Right kidney (tissue), 1 donor: ENCODE measurements at regions not wholly inside any gene's neighbourhood (a gene's known extent, or its start where the extent isn't known, plus 50 kb on each side); places are given as distances from the start of the nearest gene placed in this dataset.

ENCODE experiments used
- DNase-seq: peaks from one replicate; pipeline ENCODE4 v3.0.0-alpha.2; 2016

DNA sequence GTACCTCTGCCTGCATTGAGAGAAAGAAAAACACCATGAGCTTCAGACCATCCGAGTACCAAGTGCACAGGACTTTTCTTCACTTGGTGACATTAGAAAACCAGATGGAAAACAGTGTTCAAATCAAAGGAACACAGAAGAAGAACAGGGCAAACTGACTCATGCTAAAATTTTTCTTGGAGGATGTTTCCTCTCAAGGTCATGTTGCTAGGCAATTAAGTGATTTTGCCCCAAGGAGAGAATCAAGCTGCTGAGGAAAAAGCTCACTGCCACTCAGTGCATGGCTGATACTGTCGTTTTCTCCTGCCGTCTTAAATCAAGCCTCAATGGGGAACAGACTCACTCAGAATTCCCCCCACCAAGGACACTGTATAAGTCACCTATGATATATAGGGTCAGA, 57.9 kb upstream of the SIMC1 start:
- DNase-seq: no peak

DNA sequence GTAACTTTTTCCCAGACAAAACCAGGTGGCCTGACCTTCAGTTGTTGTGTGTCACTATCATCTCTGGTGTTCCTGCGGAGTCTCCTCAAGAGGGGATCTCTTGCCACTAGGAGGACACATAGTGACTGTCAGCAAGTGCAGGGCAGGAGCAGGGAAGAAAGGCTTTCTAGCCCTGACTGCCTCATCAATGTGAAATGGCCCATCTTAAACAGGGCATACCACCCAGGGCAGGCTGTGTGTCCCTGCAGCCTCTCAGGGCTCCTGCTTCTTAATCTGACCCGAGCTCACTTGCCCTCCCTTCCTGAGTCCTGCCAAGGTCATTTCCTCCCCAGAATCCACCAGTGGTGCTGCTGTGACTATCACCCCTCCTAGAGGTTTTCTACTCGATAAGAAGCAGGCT, 57.4 kb upstream of the SIMC1 start:
- DNase-seq: peak; percentile 26

- peak; percentile 55 for DNase-seq
Measured at GRCh38 chr5:176181271-176181855, 56.9 kb upstream of the SIMC1 start.

DNA sequence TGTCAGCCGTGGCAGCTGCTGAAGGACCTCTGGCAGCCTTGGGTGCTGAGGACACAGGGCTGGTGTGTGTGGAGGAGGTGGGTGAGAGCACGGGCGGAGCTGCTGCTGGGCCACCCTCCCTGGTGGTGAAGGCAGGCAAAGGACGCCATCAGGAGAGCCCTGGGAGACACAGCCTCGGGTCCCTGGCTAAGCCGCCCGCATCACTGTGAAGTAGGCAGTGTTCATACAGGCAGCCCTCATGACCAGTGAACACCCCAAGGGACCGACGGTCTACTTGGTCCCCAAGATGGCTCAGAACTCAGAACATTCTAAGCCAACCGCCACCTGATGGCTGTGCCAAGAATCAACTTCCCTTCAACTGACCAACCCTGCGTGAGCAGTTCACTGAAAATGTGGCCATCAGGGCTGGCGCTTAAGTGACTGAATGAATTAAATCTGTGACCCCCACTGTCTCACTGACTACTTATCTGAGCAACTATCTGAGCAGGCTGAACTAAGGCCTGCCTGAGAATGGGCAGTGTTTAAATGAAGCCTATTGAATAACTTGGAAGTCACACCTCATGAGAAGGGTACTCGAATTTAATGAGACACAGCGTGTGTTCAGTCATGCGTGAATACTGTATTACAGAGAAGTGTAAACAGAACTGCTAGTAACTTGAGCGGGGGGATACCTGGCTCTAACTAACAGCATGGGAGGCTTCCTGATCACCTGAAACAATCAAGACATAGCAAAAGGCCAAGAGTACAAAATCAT, 54.7 kb upstream of the SIMC1 start:
- DNase-seq: peak; percentile 52

DNA sequence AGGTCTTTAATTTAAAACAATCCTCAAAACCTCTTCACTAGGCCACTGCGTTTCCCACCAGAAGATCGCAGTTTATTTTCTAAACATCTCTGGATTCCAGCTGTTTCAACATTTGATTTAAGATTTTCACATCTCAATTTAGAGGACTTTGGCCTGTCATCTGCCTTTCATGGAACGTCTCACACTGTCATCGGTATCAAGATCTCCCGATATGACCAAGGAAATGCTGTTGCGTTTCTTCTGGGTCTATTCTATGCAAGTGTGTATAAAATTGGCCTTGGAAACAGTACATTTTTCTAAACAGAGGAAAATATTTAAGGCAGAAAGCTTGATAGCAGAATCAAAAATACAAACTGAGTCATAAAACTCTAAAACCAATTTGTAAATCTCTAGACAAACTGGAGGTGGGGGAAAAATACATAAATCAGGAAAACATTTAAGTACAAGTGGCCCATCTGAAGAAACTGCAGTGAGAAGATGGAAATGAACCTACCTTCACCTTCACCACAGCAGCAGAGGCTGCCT, 53.6 kb upstream of the SIMC1 start:
- no peak for DNase-seq

- no peak for DNase-seq
Measured at GRCh38 chr5:176185133-176185733, 53.0 kb upstream of the SIMC1 start.

GRCh38 chr5:176186107-176186506, 52.1 kb upstream of the SIMC1 start:
- no peak for DNase-seq

GRCh38 chr5:176187276-176188062, 50.8 kb upstream of the SIMC1 start:
- DNase-seq: no peak

- no peak for DNase-seq
Measured at GRCh38 chr5:176188085-176188484, 50.1 kb upstream of the SIMC1 start.
